Activated CD4-positive, alpha-beta T cell treated with anti-CD3 and anti-CD28 coated beads, Interleukin-10, Interleukin-2, amounts not matched to agents 100 ng/mL and 50 ng/mL, durations not matched to agents 16 hours and 8 hours (primary cell): ENCODE measurements at regions not wholly inside any gene's neighbourhood (a gene's known extent, or its start where the extent isn't known, plus 50 kb on each side); places are given as distances from the start of the nearest gene placed in this dataset.

Source experiments
- DNase-seq: peaks from one replicate; pipeline ENCODE4 v3.0.0-alpha.2; 2020

GRCh38 chr9:1939926-1940368, 75.2 kb upstream of the SMARCA2 start:
- DNase-seq = peak; percentile 75

GRCh38 chr9:1941989-1942388, 73.2 kb upstream of the SMARCA2 start:
- no peak for DNase-seq

- no peak for DNase-seq
These were observed 68.4 kb upstream of the SMARCA2 start for GRCh38 chr9:1946526-1947283.

- DNase-seq = no peak
These were observed 67.7 kb upstream of the SMARCA2 start for GRCh38 chr9:1947438-1947837.

GRCh38 chr9:1948541-1948940, 66.6 kb upstream of the SMARCA2 start:
- DNase-seq = no peak

GRCh38 chr9:1951446-1951845, 63.7 kb upstream of the SMARCA2 start:
- DNase-seq = no peak

- DNase-seq = no peak
These were observed 63.1 kb upstream of the SMARCA2 start for GRCh38 chr9:1952001-1952400.

- DNase-seq = no peak
These were observed 60.9 kb upstream of the SMARCA2 start for GRCh38 chr9:1954238-1954637.

GRCh38 chr9:1956958-1957357, 58.2 kb upstream of the SMARCA2 start:
- no peak for DNase-seq

- DNase-seq = no peak
These were observed 57.3 kb upstream of the SMARCA2 start for GRCh38 chr9:1957856-1958255.

GRCh38 chr9:1959371-1959770, 55.8 kb upstream of the SMARCA2 start:
- no peak for DNase-seq

GRCh38 chr9:1960342-1961042, 54.7 kb upstream of the SMARCA2 start:
- no peak for DNase-seq

- no peak for DNase-seq
These were observed 53.0 kb upstream of the SMARCA2 start for GRCh38 chr9:1962122-1962521.

GRCh38 chr9:1962588-1963106, 52.5 kb upstream of the SMARCA2 start:
- no peak for DNase-seq

GRCh38 chr9:1964093-1964492, 51.1 kb upstream of the SMARCA2 start:
- DNase-seq = no peak
